H9 (cell line): ENCODE measurements at regions not wholly inside any gene's neighbourhood (a gene's known extent, or its start where the extent isn't known, plus 50 kb on each side); places are given as distances from the start of the nearest gene placed in this dataset.

Source experiments
- DNase-seq: peaks from one replicate; pipeline ENCODE4 v3.0.0-alpha.2; 2017
- H2AFZ ChIP-seq: one replicate; pipeline ENCODE4 v1.6.1; 2013; ENCODE audit warnings: mild to moderate bottlenecking, low read length, control low read depth, moderate library complexity
- H2AK5ac ChIP-seq: 2 replicates; pipeline ENCODE4 v1.6.1; 2013; ENCODE audit warnings: low read length, control low read depth, mixed read lengths; ENCODE audit not compliant: insufficient read length
- H2BK120ac ChIP-seq: one replicate; pipeline ENCODE4 v1.6.1; 2013; ENCODE audit warnings: low read depth, mild to moderate bottlenecking, low read length, control low read depth, inconsistent platforms; ENCODE audit not compliant: poor library complexity, severe bottlenecking
- H2BK12ac ChIP-seq: 2 replicates; pipeline ENCODE4 v1.6.1; 2013; ENCODE audit warnings: low read length, control low read depth, mixed read lengths, low read depth; ENCODE audit not compliant: insufficient read length
- H2BK15ac ChIP-seq: 2 replicates; pipeline ENCODE4 v1.6.1; 2013; ENCODE audit warnings: low read depth, low read length, control low read depth
- H2BK20ac ChIP-seq: one replicate; pipeline ENCODE4 v1.6.1; 2013; ENCODE audit warnings: low read depth, mild to moderate bottlenecking, low read length, control low read depth, inconsistent platforms; ENCODE audit not compliant: poor library complexity, severe bottlenecking
- H2BK5ac ChIP-seq: 2 replicates; pipeline ENCODE4 v1.6.1; 2013; ENCODE audit warnings: low read length, control low read depth, mixed read lengths; ENCODE audit not compliant: insufficient read length
- H3K14ac ChIP-seq: 2 replicates; pipeline ENCODE4 v1.6.1; 2013; ENCODE audit warnings: low read length, control low read depth; ENCODE audit not compliant: insufficient read depth
- H3K18ac ChIP-seq: 2 replicates; pipeline ENCODE4 v1.6.1; 2013; ENCODE audit warnings: low read depth, mild to moderate bottlenecking, mixed read lengths, low read length, control low read depth; ENCODE audit not compliant: insufficient read length
- H3K23ac ChIP-seq: 2 replicates; pipeline ENCODE4 v1.6.1; 2013; ENCODE audit warnings: low read length, control low read depth, mixed read lengths, low read depth; ENCODE audit not compliant: insufficient read length
- H3K23me2 ChIP-seq: 2 replicates; pipeline ENCODE4 v1.6.1; 2013; ENCODE audit warnings: low read depth, mild to moderate bottlenecking, mixed read lengths, low read length, control low read depth; ENCODE audit not compliant: insufficient read length, poor library complexity, severe bottlenecking
- H3K27ac ChIP-seq: 2 replicates; pipeline ENCODE4 v1.5.1; 2013; ENCODE audit warnings: low read length, control low read depth, mixed read lengths, low read depth; ENCODE audit not compliant: insufficient read length
- H3K27me3 ChIP-seq: 2 replicates; pipeline ENCODE4 v1.6.1; 2013; ENCODE audit warnings: low read length, control low read depth, inconsistent platforms; ENCODE audit not compliant: insufficient read depth
- H3K4ac ChIP-seq: 2 replicates; pipeline ENCODE4 v1.6.1; 2013; ENCODE audit warnings: low read depth, mild to moderate bottlenecking, control low read depth, inconsistent platforms, low read length, moderate library complexity
- H3K4me1 ChIP-seq: 2 replicates; pipeline ENCODE4 v1.6.1; 2013; ENCODE audit warnings: low read length, control low read depth, inconsistent platforms; ENCODE audit not compliant: insufficient read depth
- H3K4me2 ChIP-seq: 2 replicates; pipeline ENCODE4 v1.6.1; 2013; ENCODE audit warnings: low read length, control low read depth, mixed read lengths; ENCODE audit not compliant: insufficient read length, insufficient read depth
- H3K56ac ChIP-seq: 2 replicates; pipeline ENCODE4 v1.6.1; 2013; ENCODE audit warnings: low read depth, mild to moderate bottlenecking, mixed read lengths, low read length, control low read depth; ENCODE audit not compliant: insufficient read length
- H3K79me1 ChIP-seq: 2 replicates; pipeline ENCODE4 v1.6.1; 2013; ENCODE audit warnings: low read depth, mild to moderate bottlenecking, moderate library complexity, low read length, control low read depth, inconsistent platforms; ENCODE audit not compliant: insufficient read depth, poor library complexity, severe bottlenecking
- H3K79me2 ChIP-seq: 2 replicates; pipeline ENCODE4 v1.6.1; 2013; ENCODE audit warnings: low read length, control low read depth, inconsistent platforms; ENCODE audit not compliant: insufficient read depth
- H3K9ac ChIP-seq: 2 replicates; pipeline ENCODE4 v1.6.1; 2013; ENCODE audit warnings: low read length, control low read depth, mixed read lengths; ENCODE audit not compliant: insufficient read length; ENCODE audit errors: extremely low read depth
- H3K9me3 ChIP-seq: one replicate; pipeline ENCODE4 v1.6.1; 2013; ENCODE audit warnings: low read depth, low read length, inconsistent platforms; ENCODE audit not compliant: control insufficient read depth
- H3T11ph ChIP-seq: one replicate; pipeline ENCODE4 v1.6.1; 2013; ENCODE audit warnings: mild to moderate bottlenecking, low read length, control low read depth, inconsistent platforms
- H4K20me1 ChIP-seq: one replicate; pipeline ENCODE4 v1.6.1; 2013; ENCODE audit not compliant: control insufficient read depth, insufficient read length, insufficient read depth
- H4K5ac ChIP-seq: 2 replicates; pipeline ENCODE4 v1.6.1; 2013; ENCODE audit warnings: low read depth, mild to moderate bottlenecking, mixed read lengths, low read length, control low read depth; ENCODE audit not compliant: insufficient read length
- H4K8ac ChIP-seq: replicated peaks from 2 replicates; pipeline ENCODE4 v1.6.1; 2013; ENCODE audit warnings: low read length, control low read depth, mixed read lengths, low read depth; ENCODE audit not compliant: insufficient read length
- H4K91ac ChIP-seq: 2 replicates; pipeline ENCODE4 v1.6.1; 2013; ENCODE audit warnings: low read depth, mild to moderate bottlenecking, moderate library complexity, mixed read lengths, low read length, control low read depth; ENCODE audit not compliant: insufficient read length
- H3K27ac Mint-ChIP-seq, 3 experiments: 2 replicates in 2 of 3; 3 replicates in 1 of 3; pipeline ENCODE4 v1.8.0; 2020 to 2021; ENCODE audit warnings: mixed read lengths in 3 of 3, mild to moderate bottlenecking in 1 of 3, moderate library complexity in 1 of 3
- H3K27me3 Mint-ChIP-seq: 2 replicates; pipeline ENCODE4 v1.8.0; 2021; ENCODE audit warnings: low read depth, mild to moderate bottlenecking, moderate library complexity, mixed read lengths
- H3K36me3 Mint-ChIP-seq, 3 experiments: 2 replicates in 2 of 3; 3 replicates in 1 of 3; pipeline ENCODE4 v1.8.0; 2020 to 2021; ENCODE audit warnings: low read depth in 3 of 3, mixed read lengths in 3 of 3; ENCODE audit not compliant: insufficient read depth in 1 of 3
- H3K4me1 Mint-ChIP-seq, 2 experiments: 2 replicates each; pipeline ENCODE4 v1.8.0; 2020; ENCODE audit warnings: mixed read lengths in 2 of 2
- H3K4me3 Mint-ChIP-seq, 2 experiments: 2 replicates in 1 of 2; 3 replicates in 1 of 2; pipeline ENCODE4 v1.8.0; 2020 to 2021; ENCODE audit warnings: mild to moderate bottlenecking in 2 of 2, mixed read lengths in 2 of 2, moderate library complexity in 1 of 2
- H3K9me3 Mint-ChIP-seq, 2 experiments: 2 replicates in 1 of 2; 3 replicates in 1 of 2; pipeline ENCODE4 v1.8.0; 2020; ENCODE audit warnings: mild to moderate bottlenecking in 2 of 2, mixed read lengths in 2 of 2, moderate library complexity in 1 of 2
- WGBS: extraction: QIAGEN DNeasy Blood & Tissue Kit; methylation state at CpG from one replicate; pipeline ENCODE4 v1.1.7; 2013; ENCODE audit warnings: missing lambda C conversion rate, low lambda C conversion rate, mixed read lengths; ENCODE audit not compliant: insufficient read length; ENCODE audit errors: extremely low coverage; 5-methylcytosine and 5-hydroxymethylcytosine counted together
- TF ChIP-seq, protein P1 (sequence below): fragments of 200-600 bp; sonication (generic); conservative IDR thresholded peaks from 3 replicates; pipeline ENCODE4 v1.8.0; 2021; ENCODE audit warnings: antibody characterized with exemption, mild to moderate bottlenecking

DNA sequence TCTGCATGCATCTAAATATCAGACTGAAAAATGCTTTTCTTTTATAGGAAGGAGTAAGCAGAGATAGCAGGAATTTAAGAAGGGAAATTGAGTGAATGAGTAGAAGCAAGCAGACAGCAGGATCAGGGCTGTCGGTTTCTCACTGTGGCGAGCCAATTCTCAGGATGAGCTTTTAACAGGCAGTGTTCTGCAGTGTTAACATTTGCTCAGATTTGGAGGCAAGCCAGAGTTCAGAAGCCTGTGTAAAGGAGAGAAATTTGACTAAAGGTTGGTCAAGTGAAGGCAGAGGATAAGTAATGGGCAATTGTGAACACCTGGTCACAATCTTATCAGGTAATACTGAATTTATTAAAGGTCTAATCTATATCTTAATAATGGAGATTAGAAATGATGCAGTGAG is 133.3 kb upstream of the MAGEB16 start:
- H2AFZ ChIP-seq, result no peak overlapping the region
- no peaks in the 10 kb centered on the region for H3K23me2 ChIP-seq
- no peak overlapping the region for H2BK120ac ChIP-seq
- no peak overlapping the region for H3K27ac ChIP-seq
- H3K14ac ChIP-seq, result no peak overlapping the region
- no peak overlapping the region for H4K8ac ChIP-seq
- H3K9ac ChIP-seq, result no peak overlapping the region
- H2BK12ac ChIP-seq, result no peak overlapping the region
- Mint-ChIP-seq H3K9me3 (peaks cover 38 to 42% of the 10 kb centered on the region in 2 experiments), H3K4me1 (peaks cover 18 to 20% of the 10 kb centered on the region in 2 experiments), H3K27ac (peak overlapping the region in 1 of 3 experiments; percentile 89; a peak in 1 of 7 replicates), H3K27me3 (peaks cover 1% of the 10 kb centered on the region; the same call in 1 of the 2 replicates), H3K4me3 (no peak overlapping the region), H3K36me3 (peaks cover 0 to 4% (median 4%) of the 10 kb centered on the region in 3 experiments; a peak in 3 of 7 replicates)
- no peak overlapping the region for H3T11ph ChIP-seq
- no peak overlapping the region for H2BK20ac ChIP-seq
- H3K23ac ChIP-seq, result no peak overlapping the region
- H4K91ac ChIP-seq, result no peak overlapping the region
- no peaks in the 10 kb centered on the region; the same call in 1 of the 2 replicates for H3K4me1 ChIP-seq
- H4K5ac ChIP-seq, result no peak overlapping the region
- no peaks in the 10 kb centered on the region for H3K79me1 ChIP-seq
- peaks cover 4% of the 10 kb centered on the region for H3K9me3 ChIP-seq
- H3K27me3 ChIP-seq, result no peaks in the 10 kb centered on the region
- H3K4me2 ChIP-seq, result no peak overlapping the region
- H3K4ac ChIP-seq, result no peak overlapping the region
- DNase-seq, result no peak
- no peak overlapping the region for H2AK5ac ChIP-seq
- H3K79me2 ChIP-seq, result no peaks in the 10 kb centered on the region
- H3K18ac ChIP-seq, result no peak overlapping the region
- H2BK15ac ChIP-seq, result no peak overlapping the region
- TF ChIP-seq, protein P1, sequence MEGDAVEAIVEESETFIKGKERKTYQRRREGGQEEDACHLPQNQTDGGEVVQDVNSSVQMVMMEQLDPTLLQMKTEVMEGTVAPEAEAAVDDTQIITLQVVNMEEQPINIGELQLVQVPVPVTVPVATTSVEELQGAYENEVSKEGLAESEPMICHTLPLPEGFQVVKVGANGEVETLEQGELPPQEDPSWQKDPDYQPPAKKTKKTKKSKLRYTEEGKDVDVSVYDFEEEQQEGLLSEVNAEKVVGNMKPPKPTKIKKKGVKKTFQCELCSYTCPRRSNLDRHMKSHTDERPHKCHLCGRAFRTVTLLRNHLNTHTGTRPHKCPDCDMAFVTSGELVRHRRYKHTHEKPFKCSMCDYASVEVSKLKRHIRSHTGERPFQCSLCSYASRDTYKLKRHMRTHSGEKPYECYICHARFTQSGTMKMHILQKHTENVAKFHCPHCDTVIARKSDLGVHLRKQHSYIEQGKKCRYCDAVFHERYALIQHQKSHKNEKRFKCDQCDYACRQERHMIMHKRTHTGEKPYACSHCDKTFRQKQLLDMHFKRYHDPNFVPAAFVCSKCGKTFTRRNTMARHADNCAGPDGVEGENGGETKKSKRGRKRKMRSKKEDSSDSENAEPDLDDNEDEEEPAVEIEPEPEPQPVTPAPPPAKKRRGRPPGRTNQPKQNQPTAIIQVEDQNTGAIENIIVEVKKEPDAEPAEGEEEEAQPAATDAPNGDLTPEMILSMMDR, result no peak
- no peak overlapping the region for H2BK5ac ChIP-seq
- H4K20me1 ChIP-seq, result no peaks in the 10 kb centered on the region
- no peak overlapping the region for H3K56ac ChIP-seq
- WGBS, result no CpG with 5 or more reads among the region's 2 CpGs
